A673 (cell line): ENCODE measurements at regions not wholly inside any gene's neighbourhood (a gene's known extent, or its start where the extent isn't known, plus 50 kb on each side); places are given as distances from the start of the nearest gene placed in this dataset.

ENCODE experiments used
- BruUV-seq: library from RNA; stranded (reverse); fragments of 400-500 nt; replicated peaks from 2 replicates; lab custom pipeline; 2021; lab: Mats Ljungman, UMichigan
- CTCF ChIA-PET: fragments of 300-600 bp; sonication (Branson Sonifier 250); formaldehyde crosslinking; loops from one replicate; lab custom pipeline; 2022; ENCODE audit warnings: antibody characterized with exemption; lab: Charles Lee
- POLR2A ChIA-PET: fragments of 300-600 bp; sonication (Branson Sonifier 250); formaldehyde crosslinking; loops from one replicate; lab custom pipeline; 2022; ENCODE audit warnings: antibody characterized with exemption; ENCODE audit not compliant: low non-redundant PET; lab: Charles Lee
- DNase-seq: peaks from one replicate; pipeline ENCODE4 v3.0.0-alpha.2; 2015; ENCODE audit warnings: low spot score
- H3K27ac ChIP-seq: fragments of 200-600 bp; sonication (generic); 2 replicates; pipeline ENCODE4 v1.5.1; 2016; ENCODE audit warnings: mixed run types, low read depth, mild to moderate bottlenecking, mixed read lengths, antibody characterized with exemption, low read length; ENCODE audit not compliant: poor library complexity, severe bottlenecking
- H3K27me3 ChIP-seq: fragments of 200-600 bp; sonication (generic); replicated peaks from 2 replicates; pipeline ENCODE4 v1.6.1; 2017; ENCODE audit warnings: mixed run types, low read depth, mild to moderate bottlenecking, mixed read lengths, antibody characterized with exemption, low read length; ENCODE audit not compliant: insufficient read depth, poor library complexity
- H3K36me3 ChIP-seq: fragments of 200-600 bp; sonication (generic); 2 replicates; pipeline ENCODE4 v1.6.1; 2016; ENCODE audit warnings: mixed run types, mild to moderate bottlenecking, mixed read lengths, antibody characterized with exemption, low read length; ENCODE audit not compliant: insufficient read depth, poor library complexity, severe bottlenecking
- H3K4me1 ChIP-seq: fragments of 200-600 bp; sonication (generic); 2 replicates; pipeline ENCODE4 v1.6.1; 2017; ENCODE audit warnings: mixed run types, mild to moderate bottlenecking, mixed read lengths, antibody characterized with exemption, low read length; ENCODE audit not compliant: insufficient read depth, poor library complexity, severe bottlenecking
- H3K4me3 ChIP-seq: fragments of 200-600 bp; sonication (generic); 2 replicates; pipeline ENCODE4 v1.5.1; 2016; ENCODE audit warnings: low read depth, mixed run types, mild to moderate bottlenecking, mixed read lengths, low read length; ENCODE audit not compliant: poor library complexity, severe bottlenecking
- H3K9me3 ChIP-seq: fragments of 200-600 bp; sonication (generic); 2 replicates; pipeline ENCODE4 v1.6.1; 2016; ENCODE audit warnings: mixed run types, low read depth, mild to moderate bottlenecking, mixed read lengths, antibody characterized with exemption, low read length; ENCODE audit not compliant: poor library complexity, severe bottlenecking
- EZH2 ChIP-seq: fragments of 200-600 bp; sonication (generic); IDR thresholded peaks from 2 replicates; pipeline ENCODE4 v1.6.1; 2017; ENCODE audit warnings: borderline replicate concordance, low read depth, mild to moderate bottlenecking, mixed read lengths, antibody characterized with exemption, low read length; ENCODE audit not compliant: poor library complexity, severe bottlenecking
- intact Hi-C: fragments of 100-400 bp; cut with micrococcal nuclease; formaldehyde crosslinking; loops from one replicate; pipeline ENCODE4 v1.10.0; 2022; ENCODE audit not compliant: unreplicated experiment
- TF ChIP-seq, protein P1 (sequence below): fragments of 300-800, 200-600 bp; sonication (generic); conservative IDR thresholded peaks from 2 replicates; pipeline ENCODE4 v1.5.1; 2017; ENCODE audit warnings: low read depth, mild to moderate bottlenecking, antibody characterized with exemption, low read length, moderate library complexity, mixed read lengths

DNA sequence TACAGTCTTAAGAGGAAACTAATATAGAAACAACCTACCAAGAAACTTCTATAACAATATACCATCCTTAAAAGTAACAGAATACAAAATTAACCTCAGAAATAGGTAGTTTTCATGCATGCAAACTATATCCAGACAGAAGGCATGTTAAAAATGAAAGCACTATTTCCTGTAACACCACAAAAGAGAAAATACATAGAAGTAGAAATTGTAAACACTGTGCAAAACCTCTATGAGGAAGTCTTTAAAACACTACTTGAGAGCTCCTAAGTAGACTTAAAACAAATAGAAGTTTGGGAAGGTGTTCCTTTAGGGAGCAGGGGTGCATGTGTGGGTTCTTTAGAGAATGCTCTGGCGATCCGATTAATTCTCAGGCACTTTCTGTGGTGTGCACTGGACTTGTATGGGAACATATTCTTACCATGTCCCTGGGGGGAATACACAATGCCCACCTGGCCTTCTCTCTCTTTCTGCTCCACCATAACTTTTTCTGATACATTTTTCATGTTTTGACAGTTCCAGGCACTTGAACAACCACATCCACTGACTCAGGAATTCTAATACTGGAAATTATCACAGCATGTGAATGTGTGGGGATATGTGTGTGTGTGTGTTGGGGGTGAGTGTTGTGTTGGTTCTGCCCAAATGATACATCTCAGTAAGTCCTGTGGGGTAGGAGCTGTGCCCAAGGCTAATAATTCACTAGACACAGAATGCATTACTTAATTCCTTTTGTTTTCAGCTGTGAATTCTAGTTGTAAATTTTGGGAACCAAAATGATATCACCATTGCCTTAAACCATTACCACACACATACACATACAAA, 866.3 kb upstream of the B3GALT2 start:
- no peaks in the 10 kb centered on the region for H3K36me3 ChIP-seq
- CTCF ChIA-PET = no interaction called here
- TF ChIP-seq, protein P1, sequence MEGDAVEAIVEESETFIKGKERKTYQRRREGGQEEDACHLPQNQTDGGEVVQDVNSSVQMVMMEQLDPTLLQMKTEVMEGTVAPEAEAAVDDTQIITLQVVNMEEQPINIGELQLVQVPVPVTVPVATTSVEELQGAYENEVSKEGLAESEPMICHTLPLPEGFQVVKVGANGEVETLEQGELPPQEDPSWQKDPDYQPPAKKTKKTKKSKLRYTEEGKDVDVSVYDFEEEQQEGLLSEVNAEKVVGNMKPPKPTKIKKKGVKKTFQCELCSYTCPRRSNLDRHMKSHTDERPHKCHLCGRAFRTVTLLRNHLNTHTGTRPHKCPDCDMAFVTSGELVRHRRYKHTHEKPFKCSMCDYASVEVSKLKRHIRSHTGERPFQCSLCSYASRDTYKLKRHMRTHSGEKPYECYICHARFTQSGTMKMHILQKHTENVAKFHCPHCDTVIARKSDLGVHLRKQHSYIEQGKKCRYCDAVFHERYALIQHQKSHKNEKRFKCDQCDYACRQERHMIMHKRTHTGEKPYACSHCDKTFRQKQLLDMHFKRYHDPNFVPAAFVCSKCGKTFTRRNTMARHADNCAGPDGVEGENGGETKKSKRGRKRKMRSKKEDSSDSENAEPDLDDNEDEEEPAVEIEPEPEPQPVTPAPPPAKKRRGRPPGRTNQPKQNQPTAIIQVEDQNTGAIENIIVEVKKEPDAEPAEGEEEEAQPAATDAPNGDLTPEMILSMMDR = no peak
- TF ChIP-seq EZH2 = no peak
- no TSS peak for BruUV-seq
- H3K4me3 ChIP-seq = no peak overlapping the region
- intact Hi-C loops = no loop called here
- no peak for DNase-seq
- H3K9me3 ChIP-seq = no peaks in the 10 kb centered on the region
- H3K27ac ChIP-seq = no peak overlapping the region
- POLR2A ChIA-PET = no interaction called here
- no peaks in the 10 kb centered on the region for H3K4me1 ChIP-seq
- H3K27me3 ChIP-seq = no peaks in the 10 kb centered on the region

DNA sequence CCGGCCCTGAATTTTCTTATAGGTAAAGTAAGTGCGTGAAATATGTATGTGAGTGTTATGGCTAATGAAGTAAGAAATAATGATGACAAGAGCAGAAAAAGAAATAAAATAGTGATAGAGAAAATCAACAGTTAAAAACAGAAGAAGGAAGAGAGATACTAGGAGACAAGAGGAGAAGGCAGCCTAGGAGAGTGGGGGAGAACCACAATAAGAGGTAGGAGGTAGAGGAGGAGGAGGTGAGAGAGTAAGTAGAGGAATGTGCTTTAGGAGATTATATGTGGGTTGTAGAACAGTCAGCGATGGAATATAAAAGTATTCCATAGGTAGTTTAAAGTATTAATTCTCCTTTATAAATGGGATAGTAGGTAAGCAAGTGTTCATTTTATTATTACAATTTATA, 861.5 kb upstream of the B3GALT2 start:
- intact Hi-C loops = no loop called here
- Histone ChIP-seq H3K4me3 (no peak overlapping the region), H3K27me3 (no peaks in the 10 kb centered on the region), H3K9me3 (no peaks in the 10 kb centered on the region), H3K36me3 (no peaks in the 10 kb centered on the region), H3K27ac (no peak overlapping the region), H3K4me1 (no peaks in the 10 kb centered on the region)
- DNase-seq = no peak
- ChIA-PET CTCF (no interaction called here), POLR2A (no interaction called here)
- BruUV-seq = no TSS peak
- no peak for TF ChIP-seq EZH2
- TF ChIP-seq, protein P1 = no peak

DNA sequence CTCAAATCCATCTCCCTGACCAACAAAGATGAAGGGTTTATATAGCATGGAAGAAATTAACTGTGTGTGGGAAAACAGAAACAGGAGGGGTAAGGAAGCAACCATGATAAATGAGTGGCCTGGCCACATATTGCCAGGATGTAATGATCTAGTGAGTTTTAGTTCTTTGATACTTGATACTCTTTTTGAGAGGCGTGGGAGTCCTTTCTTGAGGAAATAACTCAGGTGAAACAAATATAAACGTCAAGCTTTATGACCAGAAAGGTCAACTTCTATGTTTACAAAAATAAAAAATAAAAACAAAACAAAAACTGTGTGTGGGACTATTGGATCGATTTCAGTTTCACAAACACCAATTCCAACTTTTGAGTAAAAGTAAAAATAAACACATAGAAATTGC, 860.8 kb upstream of the B3GALT2 start:
- no peaks in the 10 kb centered on the region for H3K36me3 ChIP-seq
- H3K4me3 ChIP-seq = no peak overlapping the region
- H3K9me3 ChIP-seq = no peaks in the 10 kb centered on the region
- no peak overlapping the region for H3K27ac ChIP-seq
- no peaks in the 10 kb centered on the region for H3K4me1 ChIP-seq
- CTCF ChIA-PET = no interaction called here
- H3K27me3 ChIP-seq = no peaks in the 10 kb centered on the region
- POLR2A ChIA-PET = no interaction called here
- intact Hi-C loops = no loop called here
- DNase-seq = no peak
- no peak for TF ChIP-seq EZH2
- TF ChIP-seq, protein P1 = no peak
- BruUV-seq = no TSS peak
